GM13976 (cell line): ENCODE measurements at regions not wholly inside any gene's neighbourhood (a gene's known extent, or its start where the extent isn't known, plus 50 kb on each side); places are given as distances from the start of the nearest gene placed in this dataset.

Experiments
- DNase-seq: peaks from one replicate; pipeline ENCODE4 v3.0.0; 2012; ENCODE audit warnings: low spot score
- CTCF ChIP-seq: IDR thresholded peaks from 2 replicates; pipeline ENCODE4 v1.5.1; 2012; ENCODE audit warnings: borderline replicate concordance, mild to moderate bottlenecking; ENCODE audit not compliant: insufficient read depth; ENCODE audit errors: extremely low read depth, missing control alignments, control extremely low read depth
- in situ Hi-C: fragments of 300-500 bp; cut with MboI; formaldehyde crosslinking; loops from one replicate; pipeline ENCODE4 v1.12.0; 2022; ENCODE audit warnings: low sequenced_read_pairs, mixed read lengths, inconsistent platforms; ENCODE audit not compliant: unreplicated experiment

DNA sequence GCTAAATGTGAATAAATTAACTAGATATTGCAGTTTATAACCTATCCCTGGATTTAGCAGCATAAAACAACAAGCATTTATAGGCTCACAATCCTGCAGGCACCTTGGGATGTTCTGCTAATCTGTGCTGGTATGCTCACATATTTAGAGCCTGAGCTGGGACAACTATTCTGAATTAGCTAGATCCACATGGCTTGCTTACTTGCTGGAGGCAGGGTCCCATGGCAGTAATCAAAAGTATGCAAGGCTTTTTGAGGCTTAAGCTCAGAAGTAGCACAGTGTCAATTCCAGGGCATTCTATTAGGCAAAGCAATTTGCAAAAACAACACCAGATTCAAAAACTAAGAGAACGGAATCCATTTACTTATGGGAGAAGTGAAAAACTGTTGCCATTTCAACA lies 745.0 kb upstream of the ACO1 start:
- no peak for DNase-seq
- in situ Hi-C loops: no loop called here
- TF ChIP-seq CTCF: no peak

GRCh38 chr9:31669311-31669710 lies 715.1 kb upstream of the ACO1 start:
- no peak for TF ChIP-seq CTCF
- no peak for DNase-seq
- in situ Hi-C loops: no loop called here

DNA sequence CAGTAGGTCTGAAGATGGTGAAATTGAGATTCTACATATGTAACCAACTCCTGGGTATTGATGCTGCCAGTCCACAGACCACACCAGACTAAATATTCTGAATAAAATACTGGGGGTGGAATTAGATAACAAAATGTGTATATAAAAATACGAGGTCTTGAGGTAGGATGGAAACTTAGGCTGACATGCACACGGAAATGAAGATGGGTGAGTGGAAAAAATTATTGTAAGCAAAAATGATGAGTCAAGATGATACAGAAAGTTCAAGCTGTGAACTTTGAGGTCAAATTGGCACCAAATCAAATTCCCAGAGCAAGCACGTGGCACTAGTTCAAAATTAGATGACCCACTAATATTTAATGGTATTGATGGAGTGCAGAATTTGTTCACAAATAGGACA lies 713.4 kb upstream of the ACO1 start:
- in situ Hi-C loops: no loop called here
- no peak for TF ChIP-seq CTCF
- no peak for DNase-seq

GRCh38 chr9:31674264-31674663 lies 710.2 kb upstream of the ACO1 start:
- in situ Hi-C loops: no loop called here
- DNase-seq: no peak
- no peak for TF ChIP-seq CTCF

- in situ Hi-C loops: no loop called here
- DNase-seq: no peak
- no peak for TF ChIP-seq CTCF
These were observed 707.0 kb upstream of the ACO1 start for GRCh38 chr9:31677415-31677814.

DNA sequence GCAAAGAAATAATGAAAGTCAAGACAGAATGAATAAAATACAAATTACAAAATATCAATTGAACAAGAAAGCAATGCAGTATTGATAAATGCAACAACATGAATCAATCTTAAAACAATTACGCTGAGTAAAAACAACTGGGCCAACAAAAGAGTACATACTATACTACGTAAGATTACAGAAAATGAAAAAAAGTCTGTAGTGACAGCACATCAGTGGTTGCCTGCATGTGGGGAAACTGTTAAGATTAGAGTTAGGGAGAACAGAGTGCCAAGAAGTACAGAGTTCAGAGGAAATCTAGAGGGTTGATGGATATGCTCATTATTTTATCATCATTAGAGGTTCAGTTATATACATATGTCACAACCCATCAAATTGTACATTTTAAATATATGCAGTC lies 706.6 kb upstream of the ACO1 start:
- in situ Hi-C loops: no loop called here
- no peak for DNase-seq
- TF ChIP-seq CTCF: no peak

DNA sequence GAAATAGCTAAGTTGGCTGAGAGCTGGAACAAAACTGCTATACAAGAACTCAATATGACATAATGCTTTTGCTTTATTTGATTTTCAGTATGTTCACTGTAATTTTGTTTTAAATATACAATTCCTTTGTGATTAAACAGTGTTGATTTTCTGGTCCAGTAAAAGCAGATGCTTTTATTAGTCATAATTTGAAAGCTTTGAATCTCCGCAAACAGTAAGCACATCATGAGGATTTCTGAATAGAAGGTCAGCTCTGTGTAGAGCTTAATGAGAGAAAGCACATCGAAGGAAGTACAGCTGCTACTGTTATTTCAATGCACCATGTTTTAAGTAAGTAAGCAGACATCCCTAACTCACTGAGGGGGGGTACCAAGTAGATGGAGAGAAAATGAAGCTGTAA lies 701.3 kb upstream of the ACO1 start:
- TF ChIP-seq CTCF: no peak
- in situ Hi-C loops: no loop called here

More for the DNA sequence above, 701.3 kb upstream of the ACO1 start:
- DNase-seq: no peak
